HL-60 (cell line): ENCODE measurements at regions not wholly inside any gene's neighbourhood (a gene's known extent, or its start where the extent isn't known, plus 50 kb on each side); places are given as distances from the start of the nearest gene placed in this dataset.

Experiments used
- DNase-seq, 2 experiments: peaks; one replicate each; pipeline ENCODE4 v3.0.0-alpha.2; 2010 to 2020; ENCODE audit warnings: low read depth in 1 of 2, low spot score in 1 of 2
- H3K27ac ChIP-seq: fragments of 250-450 bp; sonication (Bioruptor Pico); replicated peaks from 2 replicates; pipeline ENCODE4 v1.5.1; 2020; ENCODE audit warnings: mild to moderate bottlenecking, moderate library complexity
- H3K27me3 ChIP-seq: fragments of 250-450 bp; sonication (Bioruptor Pico); 2 replicates; pipeline ENCODE4 v1.5.1; 2021; ENCODE audit warnings: mild to moderate bottlenecking, moderate library complexity; ENCODE audit not compliant: insufficient read depth, poor library complexity, severe bottlenecking
- H3K4me3 ChIP-seq: replicated peaks from 2 replicates; pipeline ENCODE4 v1.5.1; 2011; ENCODE audit warnings: mild to moderate bottlenecking, control low read depth, low read length; ENCODE audit not compliant: insufficient read depth
- CTCF ChIP-seq: IDR thresholded peaks from one replicate; pipeline ENCODE4 v1.5.1; 2011; ENCODE audit warnings: low read length, control low read depth, inconsistent platforms; ENCODE audit not compliant: insufficient read depth
- GABPA ChIP-seq: IDR thresholded peaks from 2 replicates; pipeline ENCODE4 v1.6.1; 2012; ENCODE audit warnings: low read depth
- POLR2AphosphoS5 ChIP-seq: IDR thresholded peaks from 2 replicates; pipeline ENCODE4 v1.6.1; 2012; ENCODE audit warnings: low read depth
- REST ChIP-seq: IDR thresholded peaks from 2 replicates; pipeline ENCODE4 v1.6.1; 2012; ENCODE audit warnings: low read depth; ENCODE audit not compliant: insufficient replicate concordance
- SPI1 ChIP-seq: IDR thresholded peaks from 2 replicates; pipeline ENCODE4 v1.6.1; 2012; ENCODE audit warnings: low read depth, mild to moderate bottlenecking, borderline replicate concordance

- DNase-seq, result no peak
- H3K27ac ChIP-seq, result no peak overlapping the region
- H3K4me3 ChIP-seq, result no peak overlapping the region
- H3K27me3 ChIP-seq, result no peaks in the 10 kb centered on the region
- TF ChIP-seq POLR2AphosphoS5 (no peak), CTCF (no peak), SPI1 (no peak), GABPA (no peak), REST (no peak)
Measured at GRCh38 chr2:120635146-120635545, 100.5 kb upstream of the GLI2 start.

DNA sequence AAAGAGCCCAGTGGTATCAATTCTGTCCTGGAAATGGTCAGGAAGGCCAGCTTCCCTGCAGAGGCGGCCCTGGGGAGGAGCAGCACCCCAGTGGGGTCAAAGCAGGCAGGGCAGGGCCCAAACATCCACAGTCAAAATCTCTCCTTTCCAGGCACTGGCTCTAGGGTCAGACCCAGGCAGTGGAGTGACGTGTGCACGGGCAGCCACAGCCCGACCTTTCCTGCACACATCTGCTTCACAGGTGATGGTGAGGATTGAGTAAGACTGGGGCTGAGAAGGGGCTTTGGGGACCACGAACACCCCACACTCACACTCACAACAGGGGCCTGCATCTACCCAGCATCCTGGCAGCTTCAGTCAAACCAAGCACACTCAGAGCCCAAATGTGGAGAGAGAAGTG, 97.8 kb upstream of the GLI2 start:
- no peak for TF ChIP-seq REST
- no peak for TF ChIP-seq POLR2AphosphoS5
- no peak for TF ChIP-seq SPI1
- TF ChIP-seq GABPA, result no peak
- no peak for TF ChIP-seq CTCF
- H3K27me3 ChIP-seq, result no peaks in the 10 kb centered on the region
- H3K27ac ChIP-seq, result no peak overlapping the region
- H3K4me3 ChIP-seq, result no peak overlapping the region
- DNase-seq, result no peak

DNA sequence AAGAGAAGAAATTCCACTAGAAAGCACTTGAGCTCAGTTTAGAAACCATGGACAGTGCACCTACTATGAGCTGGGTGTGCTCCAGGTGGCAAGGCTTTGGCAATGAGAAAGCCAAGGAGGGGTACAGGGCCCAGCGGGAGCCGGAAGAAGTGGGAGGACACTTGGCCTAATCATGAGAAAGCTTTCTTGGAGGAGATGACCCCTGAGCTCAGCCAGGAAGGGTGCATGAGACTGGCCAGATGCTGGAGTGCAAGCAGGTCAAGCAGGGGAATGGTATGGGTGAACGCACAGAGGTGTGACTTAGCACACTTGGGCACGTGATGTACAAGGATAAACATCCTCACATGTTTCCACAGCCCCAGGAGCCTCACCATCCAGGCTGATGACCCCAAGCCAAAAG, 97.2 kb upstream of the GLI2 start:
- TF ChIP-seq SPI1, result no peak
- no peak for TF ChIP-seq POLR2AphosphoS5
- TF ChIP-seq GABPA, result no peak
- TF ChIP-seq CTCF, result no peak
- no peak for TF ChIP-seq REST
- H3K27me3 ChIP-seq, result no peaks in the 10 kb centered on the region
- DNase-seq, result no peak
- H3K4me3 ChIP-seq, result no peak overlapping the region
- no peak overlapping the region for H3K27ac ChIP-seq
